ENCODE measurements at regions not wholly inside any gene's neighbourhood (a gene's known extent, or its start where the extent isn't known, plus 50 kb on each side); places are given as distances from the start of the nearest gene placed in this dataset.

GRCh38 chr9:103210607-103211006, 215.5 kb downstream of the CYLC2 start:
- TF ChIP-seq CTCF (IDR thresholded peaks at IDR 0.05) (no peak), POLR2A (IDR thresholded peaks at IDR 0.05) (no peak)
